MM.1S (cell line): ENCODE measurements at regions not wholly inside any gene's neighbourhood (a gene's known extent, or its start where the extent isn't known, plus 50 kb on each side); places are given as distances from the start of the nearest gene placed in this dataset.

ENCODE experiments used
- DNase-seq: peaks from one replicate; pipeline ENCODE4 v3.0.0-alpha.2; 2015
- H2AFZ ChIP-seq: fragments of 300-600 bp; sonication (generic); 2 replicates; pipeline ENCODE4 v1.6.0; 2016; ENCODE audit warnings: antibody characterized with exemption, low read length
- H3F3A ChIP-seq: fragments of 300-600 bp; sonication (generic); 2 replicates; pipeline ENCODE4 v1.6.1; 2016; ENCODE audit warnings: mild to moderate bottlenecking, antibody characterized with exemption, low read length, moderate library complexity, mixed read lengths; ENCODE audit not compliant: insufficient read depth
- H3K27ac ChIP-seq: fragments of 300-600 bp; sonication (generic); 2 replicates; pipeline ENCODE4 v1.5.1; 2016; ENCODE audit warnings: mild to moderate bottlenecking, low read length
- H3K27me3 ChIP-seq: fragments of 300-600 bp; sonication (generic); replicated peaks from 2 replicates; pipeline ENCODE4 v1.6.0; 2016; ENCODE audit warnings: low read length; ENCODE audit not compliant: insufficient read depth
- H3K36me3 ChIP-seq: fragments of 300-600 bp; sonication (generic); replicated peaks from 2 replicates; pipeline ENCODE4 v1.6.1; 2016; ENCODE audit warnings: mild to moderate bottlenecking, low read length, mixed read lengths; ENCODE audit not compliant: insufficient read depth
- H3K4me1 ChIP-seq: fragments of 300-600 bp; sonication (generic); 2 replicates; pipeline ENCODE4 v1.6.1; 2016; ENCODE audit warnings: low read length, mixed read lengths
- H3K4me2 ChIP-seq: fragments of 300-600 bp; sonication (generic); 2 replicates; pipeline ENCODE4 v1.6.0; 2016; ENCODE audit warnings: low read depth, low read length
- H3K4me3 ChIP-seq: fragments of 300-600 bp; sonication (generic); 2 replicates; pipeline ENCODE4 v1.5.1; 2016; ENCODE audit warnings: low read length, mixed read lengths
- H3K79me2 ChIP-seq: fragments of 300-600 bp; sonication (generic); 2 replicates; pipeline ENCODE4 v1.6.1; 2016; ENCODE audit warnings: mixed run types, low read length, mixed read lengths
- H3K9ac ChIP-seq: fragments of 300-600 bp; sonication (generic); 2 replicates; pipeline ENCODE4 v1.6.1; 2016; ENCODE audit warnings: low read length, mixed read lengths
- H3K9me2 ChIP-seq: fragments of 300-600 bp; sonication (generic); replicated peaks from 2 replicates; pipeline ENCODE4 v1.6.1; 2016; ENCODE audit warnings: mild to moderate bottlenecking, low read length, mixed read lengths; ENCODE audit not compliant: insufficient read depth
- H3K9me3 ChIP-seq: fragments of 300-600 bp; sonication (generic); replicated peaks from 2 replicates; pipeline ENCODE4 v1.6.1; 2016; ENCODE audit warnings: mild to moderate bottlenecking, low read length, mixed read lengths; ENCODE audit not compliant: insufficient read depth
- H4K20me1 ChIP-seq: fragments of 300-600 bp; sonication (generic); 2 replicates; pipeline ENCODE4 v1.6.1; 2016; ENCODE audit warnings: mild to moderate bottlenecking, low read length, moderate library complexity, mixed read lengths; ENCODE audit not compliant: insufficient read depth
- EZH2 ChIP-seq: fragments of 300-600 bp; sonication (generic); optimal IDR thresholded peaks from 2 replicates; pipeline ENCODE3; 2017; ENCODE audit warnings: low read depth, mild to moderate bottlenecking, antibody characterized with exemption, low read length, mixed read lengths
- EZH2phosphoT487 ChIP-seq: fragments of 300-600 bp; sonication (generic); IDR thresholded peaks from 2 replicates; pipeline ENCODE4 v1.6.1; 2018; ENCODE audit warnings: antibody characterized with exemption, low read length
- TF ChIP-seq, protein P1 (sequence below): fragments of 300-600 bp; sonication (generic); IDR thresholded peaks from 2 replicates; pipeline ENCODE4 v1.5.1; 2016; ENCODE audit warnings: antibody characterized with exemption, low read length, mixed read lengths

DNA sequence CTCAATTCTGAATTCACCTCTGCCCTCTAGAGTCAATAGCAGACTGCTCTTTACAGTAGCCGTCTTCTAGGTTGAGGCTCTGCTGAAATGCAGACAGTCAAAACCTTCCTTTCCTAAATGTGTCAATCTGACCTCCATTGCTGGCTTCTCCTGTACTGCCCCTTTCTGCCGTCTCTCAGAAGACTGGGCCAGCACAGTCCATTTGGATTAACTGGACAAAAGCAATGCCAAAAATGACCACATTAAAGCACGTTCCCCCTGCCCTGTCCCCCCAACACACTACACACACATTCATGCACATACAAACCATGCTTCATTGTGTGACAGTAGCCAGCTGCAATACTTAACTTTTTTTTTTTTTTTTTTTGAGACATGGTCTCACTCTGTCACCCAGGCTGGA, 130.2 kb upstream of the LIFR start:
- Histone ChIP-seq H3K27ac (no peak overlapping the region), H3K27me3 (no peaks in the 10 kb centered on the region), H3K36me3 (no peaks in the 10 kb centered on the region), H3K9me2 (no peaks in the 10 kb centered on the region), H2AFZ (no peak overlapping the region), H3K4me2 (no peak overlapping the region), H3K4me1 (no peaks in the 10 kb centered on the region), H3K4me3 (no peak overlapping the region), H3K79me2 (no peaks in the 10 kb centered on the region), H3K9ac (no peak overlapping the region), H3K9me3 (no peaks in the 10 kb centered on the region), H3F3A (no peaks in the 10 kb centered on the region), H4K20me1 (no peaks in the 10 kb centered on the region)
- DNase-seq, result no peak
- no peak for TF ChIP-seq EZH2
- TF ChIP-seq, protein P1, sequence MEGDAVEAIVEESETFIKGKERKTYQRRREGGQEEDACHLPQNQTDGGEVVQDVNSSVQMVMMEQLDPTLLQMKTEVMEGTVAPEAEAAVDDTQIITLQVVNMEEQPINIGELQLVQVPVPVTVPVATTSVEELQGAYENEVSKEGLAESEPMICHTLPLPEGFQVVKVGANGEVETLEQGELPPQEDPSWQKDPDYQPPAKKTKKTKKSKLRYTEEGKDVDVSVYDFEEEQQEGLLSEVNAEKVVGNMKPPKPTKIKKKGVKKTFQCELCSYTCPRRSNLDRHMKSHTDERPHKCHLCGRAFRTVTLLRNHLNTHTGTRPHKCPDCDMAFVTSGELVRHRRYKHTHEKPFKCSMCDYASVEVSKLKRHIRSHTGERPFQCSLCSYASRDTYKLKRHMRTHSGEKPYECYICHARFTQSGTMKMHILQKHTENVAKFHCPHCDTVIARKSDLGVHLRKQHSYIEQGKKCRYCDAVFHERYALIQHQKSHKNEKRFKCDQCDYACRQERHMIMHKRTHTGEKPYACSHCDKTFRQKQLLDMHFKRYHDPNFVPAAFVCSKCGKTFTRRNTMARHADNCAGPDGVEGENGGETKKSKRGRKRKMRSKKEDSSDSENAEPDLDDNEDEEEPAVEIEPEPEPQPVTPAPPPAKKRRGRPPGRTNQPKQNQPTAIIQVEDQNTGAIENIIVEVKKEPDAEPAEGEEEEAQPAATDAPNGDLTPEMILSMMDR, result no peak
- no peak for TF ChIP-seq EZH2phosphoT487

DNA sequence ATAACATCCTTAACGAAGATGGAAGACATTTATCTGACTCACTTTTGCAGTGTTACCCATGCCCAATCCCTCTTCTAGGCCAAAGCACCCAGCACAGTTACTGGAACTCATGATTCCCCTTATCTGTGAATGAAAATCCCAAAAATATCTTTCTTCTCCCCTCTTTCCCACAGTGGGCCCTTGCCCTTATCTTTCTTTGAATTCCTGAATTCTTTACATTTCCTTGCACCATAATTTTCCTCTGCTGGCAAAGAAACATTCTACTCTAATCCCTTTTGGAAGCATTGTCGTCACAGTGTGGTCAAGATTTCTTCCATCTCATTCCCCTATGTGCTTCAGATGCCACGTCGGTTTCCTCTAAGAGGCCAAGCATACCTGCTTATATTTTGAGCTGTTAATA, 135.9 kb upstream of the LIFR start:
- no peaks in the 10 kb centered on the region for H3K79me2 ChIP-seq
- no peaks in the 10 kb centered on the region for H3F3A ChIP-seq
- H3K4me3 ChIP-seq, result no peak overlapping the region
- no peaks in the 10 kb centered on the region for H3K9me2 ChIP-seq
- no peak overlapping the region for H3K9ac ChIP-seq
- no peaks in the 10 kb centered on the region for H3K9me3 ChIP-seq
- TF ChIP-seq EZH2, result no peak
- TF ChIP-seq, protein P1, result no peak
- TF ChIP-seq EZH2phosphoT487, result no peak
- H3K27ac ChIP-seq, result no peak overlapping the region
- H2AFZ ChIP-seq, result no peak overlapping the region
- no peaks in the 10 kb centered on the region for H3K27me3 ChIP-seq
- no peaks in the 10 kb centered on the region for H4K20me1 ChIP-seq
- DNase-seq, result no peak
- H3K36me3 ChIP-seq, result no peaks in the 10 kb centered on the region
- H3K4me2 ChIP-seq, result no peak overlapping the region
- H3K4me1 ChIP-seq, result no peaks in the 10 kb centered on the region

DNA sequence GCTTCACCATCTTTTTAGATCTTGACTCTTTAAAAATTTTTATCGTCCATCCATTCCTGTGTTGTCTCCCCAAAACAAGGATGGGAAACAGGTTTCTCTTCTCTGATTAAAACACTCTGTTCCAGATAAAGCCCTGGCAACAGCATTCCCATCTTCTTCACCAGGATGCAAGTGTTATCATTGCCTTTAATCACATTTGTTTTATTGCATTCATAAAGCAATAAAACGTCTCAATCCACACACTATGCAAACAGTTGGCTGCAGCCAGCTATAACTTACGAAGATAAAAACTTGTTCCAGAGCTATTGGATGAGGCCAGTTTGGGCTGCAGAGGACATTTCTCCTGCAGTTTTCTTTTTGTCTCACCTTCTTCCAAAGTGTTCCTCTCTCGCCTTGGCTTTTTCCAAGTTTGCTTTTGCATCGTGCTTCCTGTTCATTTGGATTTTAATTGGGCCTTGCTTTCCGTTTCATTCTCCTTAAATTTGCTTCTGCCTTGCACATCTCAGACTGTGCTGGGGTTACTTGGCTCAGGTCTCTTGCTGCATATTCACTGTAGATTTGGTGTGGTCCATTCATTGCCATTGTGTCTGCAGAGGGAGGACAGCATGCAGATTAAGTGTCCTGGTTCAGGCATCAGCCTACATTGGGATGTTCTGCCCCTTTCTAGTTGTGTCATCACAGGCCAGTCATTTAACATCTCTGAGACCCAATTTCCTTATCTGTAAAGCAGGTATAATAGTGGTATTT, 136.5 kb upstream of the LIFR start:
- Histone ChIP-seq H3K4me3 (no peak overlapping the region), H3K36me3 (no peaks in the 10 kb centered on the region), H3K9me3 (no peaks in the 10 kb centered on the region), H3K27ac (no peak overlapping the region), H3K9me2 (no peaks in the 10 kb centered on the region), H2AFZ (no peak overlapping the region), H3K9ac (no peak overlapping the region), H3K79me2 (no peaks in the 10 kb centered on the region), H3K4me2 (no peak overlapping the region), H3K4me1 (no peaks in the 10 kb centered on the region), H4K20me1 (no peaks in the 10 kb centered on the region), H3K27me3 (no peaks in the 10 kb centered on the region), H3F3A (no peaks in the 10 kb centered on the region)
- TF ChIP-seq EZH2phosphoT487 (no peak), EZH2 (no peak)
- TF ChIP-seq, protein P1, result no peak
- no peak for DNase-seq
